H54 (cell line): ENCODE measurements at regions not wholly inside any gene's neighbourhood (a gene's known extent, or its start where the extent isn't known, plus 50 kb on each side); places are given as distances from the start of the nearest gene placed in this dataset.

Experiments
- DNase-seq: peaks from one replicate; pipeline ENCODE4 v3.0.0; 2011; ENCODE audit warnings: low spot score, mixed read lengths; ENCODE audit not compliant: insufficient read length
- FAIRE-seq: peaks from 3 replicates; lab custom pipeline; 2011; peaks lifted over from hg19 to GRCh38; lab: Jason Lieb, UNC
- POLR2A ChIP-seq: IDR thresholded peaks from 2 replicates; pipeline ENCODE4 v1.6.1; 2011; ENCODE audit warnings: low read depth, mild to moderate bottlenecking, low read length

DNA sequence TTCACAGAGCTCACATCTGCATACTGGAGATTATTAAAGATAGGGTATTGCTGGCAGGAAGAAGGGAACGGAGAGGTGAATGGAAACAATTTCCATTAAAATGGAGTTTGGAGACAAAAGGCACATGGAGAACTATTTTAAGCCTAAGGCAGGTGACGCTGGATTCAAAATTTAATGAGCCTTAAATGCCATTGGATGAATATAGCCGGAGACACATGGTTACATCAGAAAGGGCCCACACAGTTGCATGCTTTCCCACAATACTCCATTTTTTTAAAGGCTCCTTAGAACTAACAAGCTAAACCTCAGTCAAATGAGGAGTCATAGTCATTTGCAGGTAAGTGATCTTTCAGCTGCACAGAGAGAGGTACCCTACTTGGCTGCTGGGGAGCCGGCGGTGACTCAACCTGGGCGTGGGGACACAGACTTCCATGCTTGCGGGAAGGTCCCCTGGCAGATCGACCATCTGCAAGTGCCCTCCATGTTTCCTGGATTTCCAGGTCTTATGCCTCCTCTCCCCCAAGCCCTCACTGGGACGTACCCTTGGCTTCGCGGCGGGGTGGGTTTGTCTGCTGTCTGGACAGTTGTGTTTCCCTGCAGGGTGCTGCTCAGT is 259.2 kb downstream of the CBLN1 start:
- no peak for TF ChIP-seq POLR2A
- DNase-seq (peak; percentile 30), FAIRE-seq (no peak)

DNA sequence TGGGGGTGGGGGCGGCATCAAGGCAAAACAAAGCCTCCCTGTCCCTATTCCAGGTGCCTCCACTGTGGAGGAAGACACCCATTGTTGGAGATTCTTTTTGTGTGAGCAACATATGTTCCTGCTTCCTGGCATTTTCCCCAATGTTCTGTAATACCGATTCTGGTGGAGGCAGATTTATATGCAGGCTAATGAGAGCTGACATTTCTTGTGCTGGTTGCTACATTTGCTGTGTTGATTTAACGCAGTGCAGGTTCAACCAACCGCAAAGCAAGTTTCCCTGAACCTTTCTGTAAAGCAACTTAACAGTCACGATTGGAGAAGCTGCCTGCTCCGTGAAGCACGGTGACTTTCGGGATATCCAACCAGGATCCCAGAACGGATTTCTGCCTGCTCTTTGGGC is 260.5 kb downstream of the CBLN1 start:
- no peak for FAIRE-seq
- DNase-seq, result no peak
- no peak for TF ChIP-seq POLR2A

DNA sequence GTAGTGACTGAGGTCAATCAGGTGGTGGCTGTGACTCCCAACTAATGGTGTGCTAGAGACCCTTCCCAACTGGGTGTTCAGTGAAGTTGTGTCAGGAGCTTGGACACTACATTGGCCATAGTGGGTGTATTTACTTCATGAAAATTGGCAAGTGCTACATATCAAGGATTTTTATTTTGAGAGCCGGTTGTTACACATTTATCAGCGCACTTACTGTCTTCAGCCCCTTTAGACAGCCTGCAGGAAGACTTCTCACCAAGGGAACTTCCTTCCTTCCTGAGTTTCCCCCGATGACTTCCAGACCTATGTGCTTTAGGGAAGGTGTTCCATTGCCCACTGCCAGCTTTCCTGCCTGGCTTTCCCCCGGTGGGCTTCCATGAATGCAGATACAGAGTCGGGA is 261.2 kb downstream of the CBLN1 start:
- no peak for TF ChIP-seq POLR2A
- FAIRE-seq (no peak), DNase-seq (no peak)

DNA sequence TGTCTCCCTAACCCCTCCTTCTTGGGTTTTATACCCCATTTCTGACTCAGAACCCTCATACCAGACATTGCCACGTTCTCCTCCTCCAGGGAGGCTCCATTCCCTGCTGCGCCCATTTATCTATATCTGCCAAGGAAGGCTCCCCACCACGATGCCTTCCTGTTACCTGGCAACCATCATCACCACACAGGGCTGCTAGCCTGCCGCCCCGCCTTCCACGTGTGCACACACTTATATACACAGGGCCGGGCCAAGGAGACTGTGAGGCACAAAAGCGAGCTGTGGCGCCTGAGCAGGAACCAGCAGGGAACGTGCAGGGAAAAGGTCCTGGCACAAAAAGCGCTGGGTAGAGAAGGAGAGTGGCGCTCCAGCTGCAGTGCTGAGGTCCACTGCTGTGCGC is 261.8 kb downstream of the CBLN1 start:
- DNase-seq, result no peak
- FAIRE-seq, result no peak

DNA sequence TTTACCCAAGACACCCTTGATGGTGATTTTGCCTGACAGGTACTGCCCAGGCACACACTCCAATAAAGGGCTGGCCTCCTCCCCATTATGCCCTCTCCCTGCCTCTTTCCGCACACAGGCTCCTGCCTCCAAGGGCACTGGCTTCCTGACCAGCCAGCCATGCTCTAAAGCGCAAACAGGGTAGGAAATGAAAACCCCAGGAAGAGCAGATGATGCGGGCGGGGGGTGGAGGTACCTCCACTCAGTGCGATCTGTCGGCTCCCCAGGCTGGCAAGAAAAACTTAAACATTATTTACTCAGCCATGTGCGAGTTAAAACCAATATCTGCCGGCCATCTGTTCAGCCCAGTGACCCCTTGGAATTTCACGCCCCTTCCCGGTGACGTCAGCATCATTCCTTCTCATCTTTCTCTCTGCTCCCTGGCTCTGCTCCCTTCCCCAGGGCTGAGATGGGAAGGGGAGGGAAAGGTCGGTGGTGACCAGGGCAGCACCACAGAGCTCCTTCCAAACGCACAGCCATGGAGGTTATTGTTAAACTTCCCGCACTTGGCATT is 262.5 kb downstream of the CBLN1 start:
- FAIRE-seq (no peak), DNase-seq (no peak)
- no peak for TF ChIP-seq POLR2A

More for the DNA sequence above, 261.8 kb downstream of the CBLN1 start:
- no peak for TF ChIP-seq POLR2A

DNA sequence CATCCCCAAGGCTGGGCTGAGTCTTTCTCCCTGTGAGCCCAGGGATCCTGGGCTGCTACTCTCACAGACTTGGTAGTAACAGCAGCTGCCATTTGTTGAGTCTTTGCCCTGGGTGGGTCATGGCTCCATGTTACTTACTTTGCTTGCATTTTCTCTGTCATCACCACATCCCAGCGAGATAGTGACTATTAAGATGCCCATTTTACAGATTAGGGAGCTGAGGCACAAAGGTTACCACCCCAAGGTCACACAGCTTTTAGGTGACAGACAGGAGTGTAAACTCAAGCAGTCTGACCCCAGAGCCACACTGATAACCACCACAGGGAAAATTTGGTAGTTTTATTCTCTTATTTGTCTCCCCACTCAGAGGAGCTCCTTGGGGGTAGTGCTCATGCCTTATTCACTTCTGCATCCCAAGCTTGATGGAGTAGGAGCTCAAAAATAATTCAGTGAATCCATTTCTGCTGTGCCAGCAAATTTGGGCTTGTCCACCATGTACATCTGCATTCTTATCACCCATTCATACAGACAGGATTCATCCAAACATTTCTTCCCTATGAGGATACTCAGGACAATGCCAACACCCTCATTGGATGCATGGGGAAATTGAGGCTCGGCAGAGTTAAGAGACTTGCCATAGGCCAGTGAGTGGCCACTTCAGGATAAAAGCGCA is 263.2 kb downstream of the CBLN1 start:
- TF ChIP-seq POLR2A, result no peak
- FAIRE-seq, result no peak
- no peak for DNase-seq

DNA sequence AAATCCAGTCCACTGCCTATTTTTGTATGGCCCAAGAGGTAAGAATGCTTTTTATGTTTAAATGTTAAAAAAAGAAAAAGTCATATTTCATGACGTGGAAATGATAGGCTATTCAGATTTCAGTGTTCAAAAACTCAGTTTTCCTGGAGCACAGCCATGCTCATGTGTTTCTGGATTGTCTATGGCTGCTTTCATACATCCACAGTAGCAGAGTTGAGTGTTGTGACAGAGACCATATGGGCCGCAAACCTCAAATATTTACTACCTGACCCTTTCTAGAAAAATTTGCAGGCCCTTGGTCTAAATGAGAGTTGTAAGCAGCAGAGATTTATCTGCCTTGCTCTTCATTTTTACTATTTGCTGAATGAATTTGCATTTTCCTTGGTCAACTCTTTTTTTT is 264.1 kb downstream of the CBLN1 start:
- DNase-seq (no peak), FAIRE-seq (no peak)
- TF ChIP-seq POLR2A, result no peak

DNA sequence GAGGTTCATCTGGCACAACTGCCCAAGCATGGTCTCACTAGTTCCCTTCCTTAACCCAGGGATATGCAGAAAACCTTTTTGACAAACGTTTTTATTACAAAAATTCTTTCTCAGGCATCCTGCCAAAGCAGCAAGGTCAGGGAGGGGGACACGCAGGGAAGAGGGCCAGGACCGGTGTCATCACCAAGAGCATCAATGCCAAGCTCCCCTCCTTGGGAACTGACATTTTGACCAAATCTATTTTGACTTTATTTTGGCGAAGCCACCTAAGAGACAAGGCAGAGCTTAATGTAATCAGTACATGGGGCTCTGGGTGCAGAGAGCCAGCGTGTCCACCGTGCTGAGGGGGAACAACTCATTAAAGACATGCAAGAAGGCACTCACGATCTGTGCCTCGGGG is 265.2 kb downstream of the CBLN1 start:
- no peak for TF ChIP-seq POLR2A
- DNase-seq (no peak), FAIRE-seq (no peak)

DNA sequence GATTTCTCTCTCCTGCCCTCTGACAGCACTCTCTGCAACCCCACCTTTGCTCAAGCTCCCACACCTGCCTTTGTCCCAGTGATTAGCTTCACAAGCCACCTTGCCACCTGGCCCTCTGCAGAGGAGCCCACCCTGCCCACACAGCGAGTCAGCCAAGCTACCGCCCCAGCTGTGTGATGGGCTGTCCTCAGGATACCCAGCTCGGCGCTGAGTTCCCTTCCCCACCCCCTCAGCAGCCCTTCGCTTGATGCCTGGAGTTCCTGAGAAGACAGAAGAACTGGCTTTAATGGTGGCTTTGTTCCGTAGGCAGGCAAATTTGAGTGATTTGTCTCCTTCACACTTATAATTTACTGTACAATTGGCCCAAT is 266.4 kb downstream of the CBLN1 start:
- DNase-seq (no peak), FAIRE-seq (no peak)
- no peak for TF ChIP-seq POLR2A

DNA sequence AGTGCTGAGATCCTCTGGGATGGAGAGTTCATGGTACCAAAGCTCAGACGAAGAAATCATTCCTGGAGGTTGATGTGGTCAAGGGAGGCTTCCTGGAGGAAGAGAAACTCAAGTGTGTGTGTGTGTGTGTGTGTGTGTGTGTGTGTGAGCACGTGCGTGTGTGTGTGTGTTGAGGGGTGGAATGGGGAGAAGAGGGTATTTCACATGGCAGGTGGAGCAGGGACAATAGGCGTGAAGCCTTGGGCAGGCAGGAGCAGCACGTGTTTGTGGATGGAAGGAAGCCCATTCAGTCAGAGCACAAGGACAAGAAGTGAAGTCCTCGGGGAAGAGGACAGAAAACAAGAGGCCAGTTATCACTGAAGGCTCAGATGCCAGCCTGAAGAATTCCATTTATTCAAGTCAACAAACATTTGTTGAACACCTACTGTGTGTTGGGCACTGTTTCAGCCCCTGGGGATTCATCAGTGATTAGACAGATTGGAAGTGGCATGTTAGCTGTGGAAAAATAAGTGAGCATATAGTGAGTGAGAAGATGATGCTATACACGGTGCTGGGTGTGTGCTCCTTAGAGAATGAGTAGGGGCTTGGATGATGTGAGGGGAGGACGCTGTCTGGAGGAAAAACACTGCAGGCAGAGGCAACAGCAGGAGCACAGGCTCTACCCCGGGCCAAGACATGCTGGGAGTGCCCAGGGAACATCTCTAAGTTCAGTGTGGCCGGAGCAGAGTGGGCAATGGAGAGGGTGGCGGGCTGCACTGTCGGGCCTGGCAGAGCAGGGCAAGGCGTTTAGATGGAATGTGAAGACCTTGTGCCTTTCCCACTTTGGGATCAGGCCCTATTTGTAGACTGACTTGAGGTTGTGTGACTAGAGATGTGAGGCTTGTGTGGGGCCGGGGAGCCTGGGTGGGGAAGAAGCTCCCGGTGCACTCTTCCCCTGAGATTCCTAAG is 267.1 kb downstream of the CBLN1 start:
- DNase-seq (no peak), FAIRE-seq (no peak)
- no peak for TF ChIP-seq POLR2A

DNA sequence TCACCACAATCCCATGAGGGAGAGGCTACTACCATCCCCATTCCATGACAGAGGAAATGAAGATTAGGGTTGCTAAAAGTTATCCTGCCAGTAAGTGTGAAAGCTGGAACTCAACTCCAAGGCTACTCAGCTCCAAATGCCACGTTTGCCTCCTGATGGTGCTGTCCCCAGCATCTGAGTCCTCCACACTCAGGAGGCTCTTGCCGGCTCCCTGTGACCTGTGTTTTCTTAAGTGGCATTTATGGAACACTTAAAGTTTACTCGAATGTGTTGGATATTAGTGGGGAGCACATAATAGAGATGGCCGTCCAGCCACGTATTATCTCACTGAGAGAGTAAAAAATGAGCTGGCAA is 267.9 kb downstream of the CBLN1 start:
- FAIRE-seq (no peak), DNase-seq (no peak)
- no peak for TF ChIP-seq POLR2A

DNA sequence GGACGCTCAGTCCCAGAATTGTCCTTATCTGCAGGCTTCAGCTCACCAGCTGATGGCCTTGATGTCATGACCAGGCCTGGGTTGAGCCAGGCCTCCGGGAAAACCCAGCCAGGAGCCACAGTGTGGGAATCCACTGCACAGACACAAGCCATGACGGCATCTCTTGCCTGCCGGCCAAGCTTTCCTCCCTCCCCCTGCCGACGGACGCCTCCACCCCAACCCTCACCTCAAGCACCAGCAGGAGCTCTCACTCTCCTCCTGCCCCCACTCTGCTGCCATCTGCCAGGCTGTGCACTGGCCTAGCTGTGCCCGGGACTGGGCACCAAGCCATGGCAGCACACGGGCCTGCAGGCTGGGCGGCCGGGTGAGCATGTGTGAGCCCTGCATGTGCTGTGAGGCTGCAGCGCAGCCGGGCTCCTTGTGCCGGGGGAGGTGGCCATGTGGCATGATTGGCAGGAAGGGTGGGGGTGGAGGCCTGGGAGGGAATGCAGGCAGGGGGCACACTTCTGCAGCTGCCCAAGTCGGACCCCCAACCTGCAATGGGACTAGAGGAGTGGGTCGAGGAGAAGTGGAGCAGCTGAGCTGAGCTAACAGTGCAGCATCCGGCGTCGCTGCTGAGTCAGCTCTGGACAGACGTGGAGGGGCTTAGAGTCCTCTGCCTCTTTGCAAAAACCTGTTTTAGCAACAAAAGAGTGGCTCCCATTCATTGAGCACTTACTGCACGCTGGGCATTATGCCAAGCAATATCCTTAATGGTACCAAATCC is 268.5 kb downstream of the CBLN1 start:
- TF ChIP-seq POLR2A, result no peak
- FAIRE-seq (no peak), DNase-seq (no peak)

DNA sequence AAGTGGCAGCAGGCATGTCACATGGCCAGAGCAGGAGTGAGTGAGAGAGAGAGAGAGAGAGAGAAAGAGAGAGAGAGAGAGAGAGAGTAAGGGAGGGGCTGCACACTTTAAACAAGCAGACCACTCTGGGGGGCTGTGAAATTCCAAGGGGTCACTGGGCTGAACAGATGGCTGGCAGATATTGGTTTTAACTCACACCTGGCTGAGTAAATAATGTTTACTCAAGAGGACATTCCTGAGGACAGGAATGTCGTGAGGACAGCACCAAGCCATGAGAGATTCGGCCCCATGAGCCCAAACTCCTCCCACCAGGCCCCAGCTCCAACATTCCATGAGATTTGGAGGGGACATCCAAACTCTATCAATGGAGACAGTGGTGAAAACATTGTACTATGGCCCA is 269.7 kb downstream of the CBLN1 start:
- no peak for TF ChIP-seq POLR2A
- FAIRE-seq (no peak), DNase-seq (no peak)
